NCI-H82 (cell line): ENCODE measurements at regions not wholly inside any gene's neighbourhood (a gene's known extent, or its start where the extent isn't known, plus 50 kb on each side); places are given as distances from the start of the nearest gene placed in this dataset.
"Not testable (repeated sequence)": the region's sequence is repeated elsewhere in the genome, so short reads cannot be mapped to it uniquely, and the experiment has no call there.

Source experiments
- DNase-seq: peaks from one replicate; lab custom pipeline; 2025; lab: John Stamatoyannopoulos, UW

DNA sequence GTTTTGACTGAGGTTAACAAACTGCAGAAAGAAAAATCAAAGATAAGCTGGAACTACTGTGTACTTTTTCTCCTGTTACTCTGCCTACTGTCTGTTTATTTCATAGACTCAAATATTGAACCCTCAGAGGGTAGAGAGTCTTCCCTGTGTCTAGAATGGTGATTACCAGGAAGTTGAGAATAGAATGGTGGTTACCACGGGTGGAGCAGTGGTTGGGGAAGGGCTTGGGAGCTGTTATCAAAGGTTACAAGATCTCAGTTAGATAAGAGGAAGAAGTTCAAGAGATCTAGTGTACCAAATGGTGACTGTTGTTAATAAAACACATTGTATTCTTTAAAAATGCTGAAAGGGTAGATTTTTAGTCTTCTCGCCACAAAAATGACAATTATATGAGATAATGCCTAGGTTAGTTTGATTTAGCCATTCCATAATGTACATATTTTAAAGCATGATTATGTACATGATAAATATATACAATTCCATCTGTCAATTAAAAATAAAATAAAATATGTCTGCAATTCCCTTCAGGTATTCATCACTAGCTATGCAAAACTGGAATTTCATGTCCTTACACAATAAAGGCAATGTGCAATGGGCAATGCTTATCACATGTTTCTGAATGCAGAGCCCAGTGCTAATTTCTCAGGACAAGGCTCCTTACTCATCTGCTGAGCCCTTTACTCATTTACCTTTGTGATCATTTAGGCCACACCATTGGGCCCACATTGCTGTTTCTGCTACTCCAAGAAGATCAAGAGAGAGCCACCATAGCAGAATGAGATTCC lies 474.3 kb upstream of the CAMK1G start:
- no peak for DNase-seq

DNA sequence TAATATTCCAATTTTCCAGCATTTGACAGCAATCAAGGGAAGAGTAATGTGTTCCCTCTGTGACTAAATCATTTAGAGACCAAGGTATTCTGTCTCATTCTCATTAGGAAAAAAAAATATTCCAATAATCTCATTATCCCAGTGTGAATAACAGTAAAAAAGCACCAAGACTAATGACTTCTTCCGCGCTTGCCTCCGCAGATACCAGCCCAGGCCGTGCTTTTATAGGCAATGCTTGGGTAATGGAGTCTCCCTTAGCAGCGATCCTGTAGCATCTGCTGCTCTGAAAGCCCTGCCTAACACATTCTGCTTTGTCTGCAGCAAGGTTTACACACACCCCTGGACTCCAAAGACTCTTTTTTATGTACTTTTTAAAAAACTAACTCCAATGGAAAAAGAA lies 470.0 kb upstream of the CAMK1G start:
- no peak for DNase-seq

DNA sequence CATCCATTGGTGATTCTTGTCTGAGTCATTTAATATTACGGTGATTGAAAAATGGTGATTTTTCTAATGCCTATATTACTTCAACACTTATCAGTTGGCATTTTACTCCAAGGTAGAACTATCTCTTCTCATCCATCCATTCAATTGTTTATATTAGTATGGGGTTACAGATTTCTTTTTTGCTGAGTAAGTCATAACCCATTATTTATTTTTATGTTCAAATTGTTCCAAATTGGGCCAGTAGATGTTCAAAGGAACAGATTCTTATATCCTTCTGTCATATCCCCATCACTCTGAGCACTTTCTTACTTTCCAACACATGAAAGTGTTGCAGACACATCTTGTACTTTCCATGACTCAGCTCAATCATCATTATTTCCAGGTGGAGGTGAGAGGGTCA lies 466.8 kb upstream of the CAMK1G start:
- DNase-seq: no peak

DNA sequence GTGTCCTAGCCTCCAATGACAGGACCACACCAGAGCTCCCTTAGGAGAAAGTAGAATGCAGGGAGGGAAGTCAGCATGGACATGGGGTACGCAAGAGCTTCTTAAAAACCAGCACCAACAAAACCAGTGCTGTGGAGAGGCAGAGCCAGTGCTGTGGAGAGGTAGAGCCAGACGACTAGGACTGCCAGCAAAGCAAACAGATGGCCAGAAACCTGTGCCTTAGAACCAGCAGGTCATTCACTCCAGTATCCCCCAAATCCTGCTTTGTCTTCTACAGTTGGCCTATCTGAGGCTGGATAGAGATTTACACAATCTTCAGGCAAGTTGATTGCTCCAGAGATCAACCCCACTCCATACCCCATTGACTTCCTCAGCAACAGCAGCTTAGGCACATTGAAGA lies 459.9 kb upstream of the CAMK1G start:
- no peak for DNase-seq

DNA sequence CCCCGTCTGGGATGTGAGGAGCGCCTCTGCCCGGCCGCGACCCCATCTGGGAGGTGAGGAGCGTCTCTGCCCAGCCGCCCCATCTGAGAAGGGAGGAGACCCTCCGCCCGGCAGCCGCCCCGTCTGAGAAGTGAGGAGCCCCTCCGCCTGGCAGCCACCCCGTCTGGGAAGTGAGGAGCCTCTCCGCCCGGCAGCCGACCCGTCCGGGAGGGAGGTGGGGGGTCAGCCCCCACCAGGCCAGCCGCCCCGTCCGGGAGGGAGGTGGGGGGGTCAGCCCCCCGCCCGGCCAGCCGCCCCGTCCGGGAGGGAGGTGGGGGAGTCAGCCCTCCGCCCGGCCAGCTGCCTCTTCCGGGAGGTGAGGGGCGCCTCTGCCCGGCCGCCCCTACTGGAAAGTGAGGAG lies 454.4 kb upstream of the CAMK1G start:
- not testable (repeated sequence) for DNase-seq

DNA sequence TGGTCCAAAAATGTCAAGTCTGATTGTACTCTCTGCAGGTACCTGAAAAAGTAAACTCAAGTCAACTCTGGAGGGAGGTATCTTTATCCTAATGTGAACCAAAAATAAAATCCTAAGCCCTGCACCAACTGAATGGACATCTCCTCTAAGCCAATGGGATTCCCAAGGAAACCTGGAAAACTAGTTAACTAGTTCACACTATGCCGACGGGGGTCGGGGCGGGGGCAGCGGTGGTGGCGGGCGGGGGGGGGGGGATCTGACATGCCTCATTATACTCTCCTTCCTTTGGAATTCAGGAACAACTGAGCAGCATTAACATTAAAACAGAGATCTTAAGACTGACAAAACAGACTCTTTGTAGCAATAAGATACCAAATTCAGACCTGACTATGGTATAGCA lies 452.6 kb upstream of the CAMK1G start:
- DNase-seq: no peak

DNA sequence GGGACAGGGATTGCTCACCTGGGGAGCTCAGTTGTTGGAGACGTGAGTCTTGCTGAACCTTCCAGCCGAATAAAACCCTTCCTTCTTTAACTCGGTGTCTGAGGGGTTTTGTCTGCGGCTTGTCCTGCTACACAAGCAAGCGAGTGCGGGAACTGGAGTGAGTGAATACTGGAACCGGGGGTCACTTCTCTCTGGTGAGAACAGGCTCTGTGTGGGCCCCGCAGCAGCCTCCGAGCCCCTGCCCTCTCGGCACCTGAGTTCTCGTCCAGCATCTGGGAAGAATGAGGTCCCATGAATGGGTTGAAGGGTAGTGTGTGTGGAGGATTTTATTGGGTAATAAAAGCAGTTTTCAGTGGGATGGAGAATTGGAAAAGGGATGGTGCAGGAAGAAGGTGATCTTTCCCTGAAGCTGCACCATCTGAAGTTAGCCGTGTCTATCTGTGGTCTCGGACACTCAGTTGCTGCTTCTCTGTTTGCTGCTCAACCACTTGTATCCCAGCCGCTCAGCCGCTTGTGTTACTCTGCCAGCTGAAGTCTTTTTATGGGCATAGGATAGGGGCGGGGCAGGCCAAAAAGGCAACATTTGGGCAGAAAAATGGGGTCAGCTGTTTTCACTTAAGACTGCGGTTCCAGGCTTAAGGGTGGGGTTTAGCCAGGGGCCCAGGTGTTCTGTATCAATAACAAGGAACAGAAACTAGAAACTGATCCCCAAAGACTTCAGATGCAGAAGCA lies 450.6 kb upstream of the CAMK1G start:
- DNase-seq: no peak

DNA sequence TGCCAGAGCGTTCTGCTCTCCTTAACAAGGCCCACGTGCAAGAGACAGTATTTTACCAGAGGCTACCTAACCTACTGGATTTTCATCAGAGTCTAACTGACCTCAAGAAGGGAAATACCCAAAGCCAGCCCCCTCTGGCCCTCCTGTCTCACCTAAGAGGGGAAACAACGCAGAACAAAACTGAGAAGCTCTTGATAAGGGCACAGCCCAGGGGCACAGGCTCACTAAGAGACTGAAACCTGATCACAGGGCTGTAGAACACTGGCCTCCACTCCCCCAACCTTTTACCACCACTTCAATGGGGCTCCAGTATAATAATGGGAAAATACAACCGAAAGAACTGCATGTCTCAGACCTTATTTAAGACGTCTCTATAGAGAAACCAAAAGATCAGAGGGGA lies 449.5 kb upstream of the CAMK1G start:
- no peak for DNase-seq

DNA sequence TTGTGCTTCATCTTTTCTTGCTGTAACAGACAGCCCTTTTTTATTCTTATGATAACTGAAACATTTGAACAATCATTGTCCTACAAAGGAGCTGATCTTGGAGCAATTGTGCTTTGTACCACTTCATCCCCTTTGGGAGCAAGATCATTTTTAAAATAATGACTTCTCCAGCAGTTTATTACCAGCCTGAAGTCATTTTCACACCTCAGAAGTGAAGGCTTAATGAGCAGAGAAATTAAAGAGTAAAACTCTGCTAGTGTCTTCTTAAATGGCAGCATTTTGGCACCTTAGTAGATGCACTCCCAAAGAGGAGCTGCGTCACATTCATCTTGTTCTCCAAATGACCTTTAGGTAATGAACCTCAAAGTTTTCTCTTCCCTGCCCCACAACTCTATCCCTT lies 439.6 kb upstream of the CAMK1G start:
- DNase-seq: no peak

DNA sequence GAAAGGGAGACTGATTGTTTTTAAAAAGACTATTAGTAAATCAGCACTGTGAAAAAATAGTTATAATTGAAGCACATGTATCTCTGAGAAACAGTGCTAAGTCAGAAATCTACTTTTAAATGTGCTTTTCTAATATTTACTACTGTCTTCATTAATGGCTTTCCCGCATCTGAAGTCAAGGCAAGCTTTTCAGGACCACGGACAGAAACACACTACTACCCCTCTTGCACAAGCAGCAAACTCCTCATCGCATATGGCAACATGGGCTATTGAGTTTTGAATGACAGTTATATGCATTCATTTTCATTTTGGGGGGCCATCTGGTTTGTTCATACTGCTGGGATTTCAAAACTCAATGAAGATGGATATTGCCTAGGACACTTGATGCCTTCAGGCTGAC lies 433.4 kb upstream of the CAMK1G start:
- DNase-seq: peak; percentile 19

DNA sequence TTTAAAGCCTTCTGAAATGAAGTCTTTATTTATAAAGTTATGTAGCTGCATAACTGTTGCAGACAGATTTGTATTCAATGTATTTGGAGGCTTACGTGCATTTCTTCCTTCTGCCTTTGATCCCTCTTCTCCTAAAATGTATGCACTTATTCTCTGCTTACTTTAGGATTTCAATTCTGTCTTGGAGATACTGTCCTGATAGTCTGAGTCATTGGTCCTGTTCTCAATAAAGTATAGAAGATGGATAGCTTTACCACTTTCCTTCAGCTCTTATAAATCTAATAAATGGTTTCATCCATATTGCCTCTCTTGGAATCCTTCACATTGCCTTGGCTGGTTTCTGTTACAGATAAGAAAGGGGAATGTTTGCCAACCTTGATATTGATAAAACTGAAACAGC lies 430.1 kb upstream of the CAMK1G start:
- no peak for DNase-seq

DNA sequence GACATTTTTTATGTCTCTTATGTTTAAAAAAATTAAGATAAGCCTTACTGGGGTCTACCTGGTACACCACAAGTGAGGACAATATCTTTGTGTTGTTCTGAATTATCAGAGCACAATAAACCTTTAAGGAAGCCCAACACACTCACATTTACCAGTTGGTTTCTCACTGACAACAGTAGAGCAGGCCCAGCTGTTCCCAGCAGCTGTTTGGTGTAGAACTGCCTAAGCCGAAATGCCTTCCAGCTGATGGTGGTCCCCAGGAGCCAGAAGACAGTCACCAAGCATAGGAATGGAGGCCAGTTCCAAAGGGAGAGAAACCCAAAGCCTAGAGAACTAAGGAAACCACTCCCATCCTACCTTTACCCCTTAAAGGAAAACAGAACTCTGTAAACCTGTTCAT lies 428.6 kb upstream of the CAMK1G start:
- DNase-seq: peak; percentile 36

DNA sequence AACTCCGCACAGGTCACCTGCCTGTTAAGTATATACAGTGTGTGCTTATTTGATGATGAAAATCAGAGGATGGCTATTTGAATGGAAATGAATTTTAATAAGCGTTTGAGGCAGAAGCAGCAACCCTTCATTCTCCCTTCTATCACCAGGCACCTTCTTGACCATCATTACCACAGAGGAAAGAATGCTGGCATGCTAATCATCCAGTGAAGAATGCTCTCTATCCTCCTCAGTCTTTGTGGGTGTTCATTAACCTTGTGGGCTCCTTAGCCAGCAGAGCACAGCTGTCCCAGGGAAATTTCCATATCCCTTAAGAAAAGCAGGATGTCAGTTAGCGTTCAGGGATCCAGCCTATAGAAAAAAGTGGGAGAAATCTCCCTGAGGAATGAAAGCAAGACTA lies 428.0 kb upstream of the CAMK1G start:
- peak; percentile 20 for DNase-seq

DNA sequence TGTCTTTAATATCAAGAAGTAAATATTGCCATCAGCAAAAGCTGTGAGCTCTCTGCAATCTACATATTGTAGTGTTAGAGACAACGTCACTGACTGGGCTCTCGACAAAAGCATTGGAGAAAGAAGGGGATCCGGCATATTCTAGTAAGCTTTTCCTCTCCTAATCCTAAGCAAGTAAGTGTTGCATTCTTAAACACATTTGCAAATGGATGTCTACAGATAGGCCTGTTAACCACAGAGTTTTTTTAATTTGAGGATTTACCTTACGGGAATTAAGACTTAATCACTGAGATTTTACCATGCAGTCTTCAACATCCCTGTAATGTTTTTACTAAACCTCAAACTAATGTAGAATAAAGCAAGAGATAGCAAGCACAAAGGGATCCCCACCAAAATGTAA lies 426.5 kb upstream of the CAMK1G start:
- DNase-seq: peak; percentile 52

DNA sequence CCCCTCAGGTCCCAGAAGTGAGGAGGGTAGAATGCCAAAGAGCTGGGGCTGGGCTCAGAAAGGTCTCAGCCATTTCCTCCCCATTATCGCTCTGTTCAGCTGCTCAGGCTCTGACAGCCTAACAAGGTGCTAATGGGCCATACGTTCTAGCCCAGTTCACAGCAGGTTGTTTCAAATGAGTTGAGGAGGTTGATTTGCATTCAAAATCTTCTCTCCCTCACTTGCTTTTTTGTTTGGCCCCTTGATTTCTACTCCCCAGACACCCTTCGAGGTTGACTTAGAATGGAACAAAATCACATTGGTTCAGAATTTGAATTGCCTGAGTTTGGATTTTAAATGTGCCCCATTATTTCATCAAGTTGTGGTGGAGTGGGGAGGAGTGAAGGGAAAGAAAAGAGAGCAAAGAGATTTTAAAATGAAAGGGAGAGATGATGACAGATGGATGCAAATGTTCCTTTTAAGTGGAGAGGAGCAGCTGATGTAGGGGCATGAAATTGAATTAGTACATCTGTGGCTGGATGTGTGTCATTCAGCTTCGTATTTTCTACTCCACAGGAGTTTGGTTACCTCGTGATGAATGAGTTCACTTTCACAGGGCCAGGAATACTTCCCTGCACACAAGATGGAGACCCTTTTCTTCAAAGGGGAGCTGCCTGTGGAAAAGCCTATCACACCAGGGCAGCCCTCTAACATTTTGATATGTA lies 425.8 kb upstream of the CAMK1G start:
- DNase-seq: peak; percentile 9

DNA sequence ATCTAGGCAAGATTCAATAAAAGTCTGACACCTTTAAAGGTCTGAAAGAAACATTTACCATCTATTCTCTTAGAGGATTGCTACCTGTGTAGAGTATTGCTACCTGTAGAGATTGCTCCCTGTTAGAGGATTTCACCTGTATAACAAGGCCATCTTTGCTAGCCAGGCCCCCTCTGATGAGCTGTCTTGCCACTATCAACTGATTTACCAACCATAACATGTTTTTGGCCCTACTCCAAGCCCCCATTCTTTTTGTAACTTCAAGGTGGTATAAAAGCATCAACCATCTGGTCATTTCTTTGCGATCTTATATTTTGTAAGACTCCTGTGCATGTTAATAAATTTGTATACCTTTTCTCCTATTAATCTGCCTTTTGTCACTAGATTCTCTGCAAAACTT lies 424.7 kb upstream of the CAMK1G start:
- no peak for DNase-seq

DNA sequence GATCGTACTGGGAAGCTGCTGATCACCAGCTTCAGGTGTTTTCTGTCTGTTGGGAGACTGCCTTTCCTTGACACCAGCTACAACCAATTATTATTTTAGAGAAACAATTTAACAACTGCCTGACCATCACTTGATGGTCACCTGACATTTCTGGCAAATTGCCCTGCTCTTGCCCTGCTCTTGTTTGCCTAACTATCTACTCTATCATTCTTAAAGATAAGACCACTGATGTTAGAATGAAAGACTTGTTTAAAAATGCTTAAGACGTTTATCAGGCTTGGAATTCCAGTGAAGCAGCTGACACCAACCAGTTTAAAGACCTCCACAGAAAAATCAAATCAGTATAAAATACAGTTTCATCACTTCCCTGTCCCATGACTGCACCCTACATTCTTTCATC lies 423.3 kb upstream of the CAMK1G start:
- DNase-seq: no peak

DNA sequence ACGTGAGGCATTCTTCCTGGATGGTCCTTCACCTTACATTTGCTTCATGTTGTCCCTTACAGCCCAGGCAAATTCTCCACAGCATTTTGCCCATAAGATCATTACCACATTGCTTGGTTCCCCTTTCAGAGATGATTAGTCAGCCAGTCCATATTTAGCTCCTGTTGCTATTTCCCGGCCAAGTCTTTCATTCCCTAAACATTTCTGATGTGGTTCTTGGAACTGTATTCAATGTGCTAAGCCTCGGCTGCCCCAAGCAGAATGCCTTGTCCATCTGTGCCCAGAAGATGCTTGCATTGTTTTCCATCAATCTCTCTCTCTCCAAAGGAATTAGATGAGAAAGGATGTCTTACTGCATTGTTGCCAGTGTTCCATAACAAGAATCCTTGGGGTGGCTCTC lies 420.9 kb upstream of the CAMK1G start:
- DNase-seq: no peak

DNA sequence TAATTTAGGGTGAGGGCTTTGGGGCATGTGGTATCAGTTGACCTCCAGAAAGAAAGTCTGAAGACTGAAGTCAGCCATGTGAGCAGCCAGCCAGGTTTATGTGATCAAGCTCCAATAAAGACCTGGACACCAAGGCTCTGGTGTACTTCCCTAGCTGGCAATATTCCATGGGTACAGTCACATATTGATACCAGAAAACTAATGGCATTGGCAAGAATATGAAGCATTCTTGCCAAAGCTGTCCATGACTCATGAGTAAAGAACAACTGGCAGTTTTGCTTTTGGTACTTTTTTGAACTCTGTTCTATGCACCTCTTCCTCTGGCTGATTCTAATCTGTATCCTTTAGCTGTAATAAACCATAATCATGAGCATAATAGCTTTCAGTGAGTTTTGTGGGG lies 415.3 kb upstream of the CAMK1G start:
- no peak for DNase-seq

DNA sequence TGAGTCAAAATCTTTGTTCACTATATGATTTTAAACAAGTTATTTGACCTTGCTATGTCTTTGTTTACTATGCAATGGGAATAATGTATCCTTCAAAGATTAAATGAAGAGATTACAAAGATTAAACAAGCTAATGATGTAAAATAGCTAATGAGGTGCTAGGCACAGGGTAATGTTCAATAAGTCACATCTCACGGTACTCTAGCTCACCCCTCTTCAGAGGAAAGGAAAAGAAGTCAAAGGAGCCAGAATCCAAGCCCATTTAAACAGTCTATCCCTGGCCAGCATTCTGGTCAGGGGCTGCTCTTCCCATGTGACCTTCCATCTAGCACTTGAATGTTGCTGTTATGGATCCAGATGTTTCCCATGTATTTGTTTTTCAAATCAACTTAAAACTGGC lies 412.4 kb upstream of the CAMK1G start:
- DNase-seq: no peak

DNA sequence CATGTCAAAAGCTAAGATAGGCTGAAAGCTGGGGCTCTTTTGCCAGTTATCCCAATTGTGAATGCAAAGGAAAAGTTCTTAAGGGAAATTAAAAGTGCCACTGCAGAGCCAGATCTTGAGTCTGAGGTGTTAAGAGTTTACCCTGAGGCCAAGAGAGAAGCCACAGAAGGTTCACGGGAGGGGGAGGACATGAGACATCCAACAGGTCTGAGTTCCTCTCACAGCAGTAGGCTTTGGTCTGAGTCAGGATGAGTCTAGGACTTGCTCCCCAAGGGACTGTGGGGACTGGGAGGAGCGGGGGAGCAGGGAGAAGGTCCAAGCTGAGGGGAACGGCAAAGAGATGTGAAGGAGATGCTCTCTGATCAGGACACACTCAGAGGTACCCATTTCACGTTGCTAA lies 411.2 kb upstream of the CAMK1G start:
- no peak for DNase-seq

DNA sequence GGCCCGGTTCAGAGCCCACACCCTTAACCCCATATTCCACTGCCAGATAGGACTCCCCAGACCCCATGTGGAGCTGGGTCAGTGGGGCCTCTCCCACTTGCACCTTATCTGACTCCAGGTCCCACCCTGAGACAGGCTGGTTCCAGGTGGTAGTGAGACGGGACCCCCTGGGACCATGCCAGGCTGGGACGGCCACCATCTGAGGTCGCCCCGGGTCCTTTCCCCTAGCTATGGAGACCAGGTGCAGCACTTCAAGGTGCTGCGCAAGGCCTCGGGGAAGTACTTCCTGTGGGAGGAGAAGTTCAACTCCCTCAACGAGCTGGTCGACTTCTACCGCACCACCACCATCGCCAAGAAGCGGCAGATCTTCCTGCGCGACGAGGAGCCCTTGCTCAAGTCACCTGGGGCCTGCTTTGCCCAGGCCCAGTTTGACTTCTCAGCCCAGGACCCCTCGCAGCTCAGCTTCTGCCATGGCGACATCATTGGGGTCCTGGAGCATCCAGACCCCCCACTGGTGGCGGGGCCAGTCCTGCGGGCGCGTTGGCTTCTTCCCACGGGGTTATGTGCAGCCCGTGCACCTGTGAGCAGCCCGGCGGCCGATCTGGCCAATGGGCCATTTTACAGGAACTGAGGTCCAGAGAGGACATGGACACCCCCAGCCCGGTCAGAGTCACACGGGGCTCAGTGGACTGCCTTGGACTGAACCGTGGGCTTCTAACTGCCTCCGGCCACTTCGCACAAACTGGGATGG lies 410.5 kb upstream of the CAMK1G start:
- DNase-seq: not testable (repeated sequence)
